NB4 (cell line): ENCODE measurements at regions not wholly inside any gene's neighbourhood (a gene's known extent, or its start where the extent isn't known, plus 50 kb on each side); places are given as distances from the start of the nearest gene placed in this dataset.

Source experiments
- MYC ChIP-seq: IDR thresholded peaks from 2 replicates; pipeline ENCODE4 v1.6.1; 2011; ENCODE audit warnings: low read depth, low read length
- POLR2A ChIP-seq: IDR thresholded peaks from 2 replicates; pipeline ENCODE4 v1.6.1; 2011; ENCODE audit warnings: mild to moderate bottlenecking; ENCODE audit not compliant: insufficient read length; ENCODE audit errors: extremely low read depth
- TF ChIP-seq, protein P1 (sequence below): IDR thresholded peaks from one replicate; pipeline ENCODE4 v1.5.1; 2012; ENCODE audit warnings: low read depth, low read length
- TF ChIP-seq, protein P2 (sequence below): IDR thresholded peaks from 2 replicates; pipeline ENCODE4 v1.6.1; 2011; ENCODE audit warnings: low read depth, low read length

DNA sequence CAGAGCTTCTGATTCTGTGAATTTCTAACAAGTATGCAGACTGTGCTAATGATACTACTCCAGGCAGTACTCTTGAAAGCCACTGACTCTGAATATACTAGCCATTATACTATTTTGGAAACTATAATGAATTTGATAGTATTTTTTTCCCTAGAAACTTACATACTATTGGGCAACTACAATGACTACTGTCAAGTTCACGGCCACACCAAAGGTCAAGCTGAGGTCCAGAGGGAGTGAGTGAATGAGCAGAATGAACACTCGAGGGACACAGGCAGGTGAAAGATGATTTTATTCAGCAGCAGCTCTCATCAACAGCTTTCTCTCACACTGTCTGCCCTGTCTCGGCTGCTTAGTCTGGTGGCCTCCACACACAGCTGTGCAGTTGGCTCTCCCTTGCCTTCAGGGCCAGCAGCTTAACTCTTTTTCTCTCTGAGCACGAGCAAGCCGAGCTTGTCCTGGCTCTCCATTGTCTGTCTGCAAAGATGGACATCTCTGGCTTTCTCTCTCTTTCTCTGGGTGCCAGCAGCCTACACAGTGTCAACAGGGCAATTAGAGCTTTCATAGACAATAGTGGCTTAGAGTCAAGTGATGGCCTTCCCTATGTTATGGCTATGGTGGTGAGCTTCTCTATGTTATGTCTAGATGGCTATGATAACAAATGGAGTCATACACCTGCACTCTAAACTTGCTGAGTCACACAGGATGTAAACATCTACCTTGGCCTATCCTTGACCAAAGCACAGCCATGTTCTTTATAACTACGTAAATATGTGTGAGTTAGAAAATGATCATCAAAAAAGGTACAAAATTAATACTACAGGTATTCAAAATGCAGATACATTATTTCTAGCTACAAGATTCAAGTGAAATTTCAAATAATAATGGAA lies 362.4 kb downstream of the CGGBP1 start:
- TF ChIP-seq, protein P1, sequence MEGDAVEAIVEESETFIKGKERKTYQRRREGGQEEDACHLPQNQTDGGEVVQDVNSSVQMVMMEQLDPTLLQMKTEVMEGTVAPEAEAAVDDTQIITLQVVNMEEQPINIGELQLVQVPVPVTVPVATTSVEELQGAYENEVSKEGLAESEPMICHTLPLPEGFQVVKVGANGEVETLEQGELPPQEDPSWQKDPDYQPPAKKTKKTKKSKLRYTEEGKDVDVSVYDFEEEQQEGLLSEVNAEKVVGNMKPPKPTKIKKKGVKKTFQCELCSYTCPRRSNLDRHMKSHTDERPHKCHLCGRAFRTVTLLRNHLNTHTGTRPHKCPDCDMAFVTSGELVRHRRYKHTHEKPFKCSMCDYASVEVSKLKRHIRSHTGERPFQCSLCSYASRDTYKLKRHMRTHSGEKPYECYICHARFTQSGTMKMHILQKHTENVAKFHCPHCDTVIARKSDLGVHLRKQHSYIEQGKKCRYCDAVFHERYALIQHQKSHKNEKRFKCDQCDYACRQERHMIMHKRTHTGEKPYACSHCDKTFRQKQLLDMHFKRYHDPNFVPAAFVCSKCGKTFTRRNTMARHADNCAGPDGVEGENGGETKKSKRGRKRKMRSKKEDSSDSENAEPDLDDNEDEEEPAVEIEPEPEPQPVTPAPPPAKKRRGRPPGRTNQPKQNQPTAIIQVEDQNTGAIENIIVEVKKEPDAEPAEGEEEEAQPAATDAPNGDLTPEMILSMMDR: no peak
- TF ChIP-seq POLR2A (no peak), MYC (no peak)
- TF ChIP-seq, protein P2, sequence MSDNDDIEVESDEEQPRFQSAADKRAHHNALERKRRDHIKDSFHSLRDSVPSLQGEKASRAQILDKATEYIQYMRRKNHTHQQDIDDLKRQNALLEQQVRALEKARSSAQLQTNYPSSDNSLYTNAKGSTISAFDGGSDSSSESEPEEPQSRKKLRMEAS: no peak
